Activated CD4-positive, alpha-beta T cell treated with anti-CD3 and anti-CD28 coated beads for 36 hours (primary cell): ENCODE measurements at regions not wholly inside any gene's neighbourhood (a gene's known extent, or its start where the extent isn't known, plus 50 kb on each side); places are given as distances from the start of the nearest gene placed in this dataset.

Experiments used
- ATAC-seq: fragments of 200-7000 bp; cut with Tn5 transposase; one replicate; pipeline ENCODE4 v1.10.0; 2021; ENCODE audit warnings: mild to moderate bottlenecking, moderate library complexity
- CTCF ChIA-PET: fragments of 350-600 bp; sonication (Branson Sonifier 250); formaldehyde crosslinking; loops from one replicate; lab custom pipeline; 2021; ENCODE audit warnings: antibody characterized with exemption; lab: Charles Lee
- POLR2A ChIA-PET: fragments of 350-600 bp; sonication (Branson Sonifier 250); formaldehyde crosslinking; loops from one replicate; lab custom pipeline; 2021; ENCODE audit warnings: antibody characterized with exemption, inconsistent platforms; lab: Charles Lee
- DNase-seq: peaks from one replicate; pipeline ENCODE4 v3.0.0-alpha.2; 2020
- H3K27ac Mint-ChIP-seq: one replicate; pipeline ENCODE4 v1.8.0; 2021; ENCODE audit warnings: mixed read lengths
- H3K27me3 Mint-ChIP-seq: one replicate; pipeline ENCODE4 v1.8.0; 2021; ENCODE audit warnings: mixed read lengths
- H3K36me3 Mint-ChIP-seq: one replicate; pipeline ENCODE4 v1.8.0; 2021; ENCODE audit warnings: low read depth, mixed read lengths
- H3K4me1 Mint-ChIP-seq: one replicate; pipeline ENCODE4 v1.8.0; 2021; ENCODE audit warnings: mixed read lengths
- H3K4me3 Mint-ChIP-seq: one replicate; pipeline ENCODE4 v1.8.0; 2021; ENCODE audit warnings: mild to moderate bottlenecking, moderate library complexity, mixed read lengths
- H3K9me3 Mint-ChIP-seq: one replicate; pipeline ENCODE4 v1.8.0; 2021; ENCODE audit warnings: low read depth, mixed read lengths
- intact Hi-C, 2 experiments: fragments of 100-400 bp; cut with DNase I in 1 of 2; cut with micrococcal nuclease in 1 of 2; formaldehyde crosslinking; loops; one replicate each; pipeline versions ENCODE4 v1.14.2 to v1.15.1; 2022 to 2024; cut with DNase I, micrococcal nuclease

DNA sequence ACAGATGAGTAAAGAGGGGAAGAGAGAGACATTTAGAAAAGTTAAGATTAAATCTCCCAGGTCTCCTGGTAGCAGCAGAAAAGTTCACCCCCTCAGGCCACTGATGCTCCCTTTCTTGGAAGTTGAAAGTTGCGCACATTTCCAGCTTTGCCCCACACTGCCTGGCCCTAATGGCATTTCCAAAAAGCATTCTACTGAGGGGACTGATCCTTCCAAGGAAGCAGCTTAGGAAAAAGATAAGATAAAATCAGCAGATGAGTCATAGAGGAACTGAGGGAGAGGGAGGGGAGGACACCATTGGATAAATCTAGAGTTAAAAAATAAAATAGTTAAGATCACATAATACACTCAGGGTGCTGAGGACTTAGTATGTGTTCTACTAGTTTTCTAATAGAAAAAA, 67.6 kb upstream of the SLC12A2 start:
- Mint-ChIP-seq H3K4me3 (no peak overlapping the region), H3K9me3 (no peaks in the 10 kb centered on the region), H3K27ac (no peak overlapping the region), H3K27me3 (no peaks in the 10 kb centered on the region), H3K4me1 (no peaks in the 10 kb centered on the region), H3K36me3 (peaks cover 3% of the 10 kb centered on the region)
- ATAC-seq, result no peak
- ChIA-PET CTCF (interaction anchor here (1.1 kb wide), 1 partner anchor 311 kb away, joined by 3 read pairs; no protein-coding TSS in a partner anchor), POLR2A (no interaction called here)
- DNase-seq, result no peak
- intact Hi-C loops, result no loop called here

DNA sequence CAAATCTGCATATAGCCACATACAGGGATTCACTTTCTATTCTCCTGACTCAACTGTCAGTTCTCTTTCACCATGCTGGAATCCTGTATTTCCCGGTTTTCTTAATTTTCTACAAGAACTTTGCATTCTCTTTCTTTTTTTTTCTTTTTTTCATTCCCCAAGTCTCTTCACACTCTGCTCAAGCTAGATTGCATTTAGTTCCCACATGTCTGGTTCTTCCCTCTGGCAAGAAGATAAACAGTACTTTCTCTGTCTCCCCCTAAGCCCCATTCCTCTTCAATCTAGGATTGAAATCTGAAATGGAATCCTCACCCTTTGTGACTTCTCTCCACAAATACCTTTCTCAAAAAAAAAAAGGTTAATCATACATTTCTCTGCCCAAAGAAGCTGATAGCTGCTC, 64.2 kb upstream of the SLC12A2 start:
- no peak for ATAC-seq
- Mint-ChIP-seq H3K27me3 (no peaks in the 10 kb centered on the region), H3K4me1 (no peaks in the 10 kb centered on the region), H3K9me3 (no peaks in the 10 kb centered on the region), H3K36me3 (peaks cover 11% of the 10 kb centered on the region), H3K4me3 (no peak overlapping the region), H3K27ac (no peak overlapping the region)
- ChIA-PET CTCF (interaction anchor here (0.6 kb wide), 1 partner anchor 11 kb away, joined by 3 read pairs; no protein-coding TSS in a partner anchor), POLR2A (no interaction called here)
- DNase-seq, result no peak
- intact Hi-C loops, result no loop called here

DNA sequence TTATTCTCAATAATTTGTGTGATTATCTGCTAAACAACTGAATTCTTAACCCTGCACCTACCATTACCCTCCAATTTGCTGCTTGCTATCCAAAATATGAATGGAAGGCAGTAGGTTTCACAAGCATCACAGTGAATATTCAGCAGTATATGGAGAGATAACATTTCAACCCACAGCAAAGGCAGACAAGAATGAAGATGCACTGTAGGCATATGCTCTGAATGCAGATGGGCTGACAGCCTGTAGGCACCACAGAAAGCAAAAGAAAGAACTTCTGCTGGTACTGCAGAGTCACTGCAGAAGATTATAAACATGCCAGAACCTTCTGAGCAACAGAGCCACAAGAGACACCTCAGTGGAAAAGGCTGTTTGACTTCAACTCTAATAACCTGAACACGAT, 63.6 kb upstream of the SLC12A2 start:
- DNase-seq (no peak), ATAC-seq (no peak)
- CTCF ChIA-PET, result interaction anchor here (0.6 kb wide), 1 partner anchor 12 kb away, joined by 3 read pairs; no protein-coding TSS in a partner anchor
- no peaks in the 10 kb centered on the region for H3K27me3 Mint-ChIP-seq
- POLR2A ChIA-PET, result no interaction called here
- intact Hi-C loops, result no loop called here
- H3K36me3 Mint-ChIP-seq, result peaks cover 11% of the 10 kb centered on the region
- H3K27ac Mint-ChIP-seq, result no peak overlapping the region
- H3K4me3 Mint-ChIP-seq, result no peak overlapping the region
- H3K4me1 Mint-ChIP-seq, result no peaks in the 10 kb centered on the region
- no peaks in the 10 kb centered on the region for H3K9me3 Mint-ChIP-seq

DNA sequence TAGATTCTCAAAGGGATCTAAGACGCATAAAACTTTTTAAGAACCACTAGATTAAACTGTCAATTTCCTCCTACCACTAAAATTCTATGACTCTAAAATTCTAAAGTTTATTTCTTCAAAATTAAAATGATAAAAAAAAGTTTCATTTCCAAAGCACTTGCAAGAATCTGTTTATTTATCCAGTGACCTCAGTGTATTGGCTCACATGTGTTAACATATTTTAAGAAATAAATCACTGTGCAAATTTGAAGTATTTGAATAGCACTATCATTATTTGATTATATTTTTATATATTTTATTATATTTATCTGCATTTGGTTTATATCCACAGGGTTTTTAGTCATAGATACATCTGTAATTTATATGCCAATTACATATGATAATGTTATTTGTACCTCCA, 62.2 kb upstream of the SLC12A2 start:
- ChIA-PET POLR2A (no interaction called here), CTCF (no interaction called here)
- ATAC-seq (no peak), DNase-seq (no peak)
- H3K4me1 Mint-ChIP-seq, result no peaks in the 10 kb centered on the region
- H3K4me3 Mint-ChIP-seq, result no peak overlapping the region
- no peak overlapping the region for H3K27ac Mint-ChIP-seq
- peaks cover 11% of the 10 kb centered on the region for H3K36me3 Mint-ChIP-seq
- no peaks in the 10 kb centered on the region for H3K9me3 Mint-ChIP-seq
- H3K27me3 Mint-ChIP-seq, result no peaks in the 10 kb centered on the region
- intact Hi-C loops, result no loop called here
